KBM-7 (cell line): ENCODE measurements at regions not wholly inside any gene's neighbourhood (a gene's known extent, or its start where the extent isn't known, plus 50 kb on each side); places are given as distances from the start of the nearest gene placed in this dataset.
"Not testable (repeated sequence)": the region's sequence is repeated elsewhere in the genome, so short reads cannot be mapped to it uniquely, and the experiment has no call there.

ENCODE experiments used
- DNase-seq: peaks from one replicate; pipeline ENCODE4 v3.0.0-alpha.2; 2015
- in situ Hi-C: fragments of 300-500 bp; cut with MboI; formaldehyde crosslinking; loops from 2 replicates; pipeline ENCODE4 v1.14.3; 2020; ENCODE audit warnings: low sequenced_read_pairs, low pct_unique_long_range_greater_than_20kb, mixed read lengths

- in situ Hi-C loops = no loop called here
- peak; percentile 91 for DNase-seq
These were observed 82.2 kb upstream of the CPSF6 start for GRCh38 chr12:69157023-69157655.

- no peak for DNase-seq
- in situ Hi-C loops = no loop called here
These were observed 77.5 kb upstream of the CPSF6 start for GRCh38 chr12:69161829-69162228.

GRCh38 chr12:69163681-69164362 lies 75.5 kb upstream of the CPSF6 start:
- in situ Hi-C loops = no loop called here

GRCh38 chr12:69167648-69168165 lies 71.7 kb upstream of the CPSF6 start:
- in situ Hi-C loops = no loop called here
- DNase-seq = no peak

More at GRCh38 chr12:69163681-69164362, 75.5 kb upstream of the CPSF6 start:
- no peak for DNase-seq

- DNase-seq = no peak
- in situ Hi-C loops = no loop called here
These were observed 71.0 kb upstream of the CPSF6 start for GRCh38 chr12:69168363-69168762.

- no peak for DNase-seq
- in situ Hi-C loops = no loop called here
These were observed 70.5 kb upstream of the CPSF6 start for GRCh38 chr12:69168828-69169227.

GRCh38 chr12:69170293-69170692 lies 69.1 kb upstream of the CPSF6 start:
- no peak for DNase-seq
- in situ Hi-C loops = no loop called here

- in situ Hi-C loops = no loop called here
- no peak for DNase-seq
These were observed 67.5 kb upstream of the CPSF6 start for GRCh38 chr12:69171881-69172280.

- in situ Hi-C loops = no loop called here
- DNase-seq = no peak
These were observed 66.9 kb upstream of the CPSF6 start for GRCh38 chr12:69172491-69172890.

GRCh38 chr12:69173368-69173767 lies 66.0 kb upstream of the CPSF6 start:
- in situ Hi-C loops = no loop called here
- DNase-seq = no peak

- in situ Hi-C loops = no loop called here
- DNase-seq = no peak
These were observed 59.6 kb upstream of the CPSF6 start for GRCh38 chr12:69179786-69180185.

GRCh38 chr12:69187572-69187971 lies 51.8 kb upstream of the CPSF6 start:
- in situ Hi-C loops = not testable (repeated sequence)

GRCh38 chr12:69189378-69189978 lies 49.9 kb upstream of the CPSF6 start:
- DNase-seq = peak; percentile 16
- in situ Hi-C loops = no loop called here

More at GRCh38 chr12:69187572-69187971, 51.8 kb upstream of the CPSF6 start:
- not testable (repeated sequence) for DNase-seq
